ENCODE measurements at regions not wholly inside any gene's neighbourhood (a gene's known extent, or its start where the extent isn't known, plus 50 kb on each side); places are given as distances from the start of the nearest gene placed in this dataset.

DNA sequence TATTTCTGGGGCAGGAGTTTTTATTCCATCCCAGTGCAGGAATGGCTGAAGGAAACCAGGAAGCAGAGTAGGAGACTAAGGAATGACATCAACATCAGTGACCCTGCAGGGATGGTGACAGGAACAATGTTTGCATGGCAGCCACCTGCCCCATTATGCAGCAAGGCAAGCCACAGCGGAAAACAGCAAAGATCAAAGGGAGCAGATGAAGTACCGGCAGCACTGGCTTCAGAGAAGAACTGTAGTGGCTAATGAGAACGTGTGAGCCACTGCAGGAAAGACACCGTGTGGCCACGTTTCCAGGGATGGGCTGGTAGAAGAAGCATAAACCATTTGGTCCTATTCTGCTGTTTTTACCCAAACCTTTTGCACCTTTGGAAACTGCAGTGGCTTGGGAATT is 52.9 kb upstream of the TAB2 start:
- Histone ChIP-seq H3K9me1 (ENCODE audit: control insufficient read depth, insufficient read depth, low read length) (no peaks in the 10 kb centered on the region), H3K79me2 (ENCODE audit: control insufficient read depth, insufficient read depth, low read length) (no peaks in the 10 kb centered on the region), H3K4me2 (ENCODE audit: insufficient read depth, low read length) (no peak overlapping the region), H2AFZ (ENCODE audit: low read depth, low read length) (no peak overlapping the region), H3K27ac (ENCODE audit: extremely low read depth, low read depth, low read length) (no peak overlapping the region), H3K36me3 (ENCODE audit: control insufficient read depth, insufficient read depth, low read length) (no peaks in the 10 kb centered on the region), H3K27me3 (ENCODE audit: control insufficient read depth in 2 of 2, insufficient read depth in 2 of 2, low read length in 2 of 2) (peaks cover 50 to 55% of the 10 kb centered on the region in 2 experiments), H3K4me3 (no peak overlapping the region), H4K20me1 (replicated peaks; ENCODE audit: control insufficient read depth, insufficient read depth, low read length) (no peaks in the 10 kb centered on the region), H3K4me1 (replicated peaks in 1 of 2; ENCODE audit: control insufficient read depth in 2 of 2, insufficient read depth in 2 of 2, low read length in 2 of 2) (no peaks in the 10 kb centered on the region), H3K9ac (ENCODE audit: insufficient read depth in 1 of 2, low read depth in 2 of 2, low read length in 2 of 2) (no peak overlapping the region), H3K9me3 (replicated peaks; ENCODE audit: control insufficient read depth, insufficient read depth, low read depth, low read length) (no peaks in the 10 kb centered on the region)
- ATAC-seq (no peak), DNase-seq (ENCODE audit: extremely low read depth in 1 of 4, low spot score in 3 of 4) (no peak), FAIRE-seq (no peak)
- ChIA-PET POLR2A (no interaction called here), CTCF (ENCODE audit: low intra/inter-chr PET ratio) (no interaction called here)
- 1% methylated on average over 5 of the region's 5 CpGs for WGBS (ENCODE audit: insufficient coverage, low coverage, missing lambda C conversion rate)
- intact Hi-C loops (cut with micrococcal nuclease) = no loop called here
- peak; percentile 28 for TF ChIP-seq ZFP36 (IDR thresholded peaks at IDR 0.05; ENCODE audit: low read depth, low read length, partially characterized antibody)
- TF ChIP-seq HLTF (IDR thresholded peaks at IDR 0.05) = no peak
- BruUV-seq (replicated peaks) = no TSS peak
- in situ Hi-C loops (cut with MboI) = no loop called here

DNA sequence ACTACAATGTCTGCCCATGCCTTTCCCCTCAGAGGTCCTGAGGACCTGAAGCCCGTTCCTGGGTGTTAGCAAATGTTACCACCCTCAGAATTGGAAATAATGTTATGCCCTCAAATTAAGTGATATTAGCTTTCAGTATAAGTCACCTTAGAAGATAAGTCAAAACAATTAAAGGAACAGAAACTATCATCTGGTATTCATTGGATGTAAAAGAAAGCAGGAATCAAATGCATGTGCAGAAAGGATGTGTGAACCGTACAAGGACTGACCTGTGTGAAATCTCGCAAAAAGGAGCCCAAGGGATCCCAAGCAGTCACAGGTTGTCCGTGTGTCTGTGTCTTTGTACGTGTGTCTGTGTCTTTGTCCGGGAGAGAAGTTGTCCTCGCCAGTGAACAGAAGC is 51.6 kb upstream of the TAB2 start:
- in situ Hi-C loops (cut with MboI) = no loop called here
- intact Hi-C loops (cut with micrococcal nuclease) = no loop called here
- H3K27ac ChIP-seq (ENCODE audit: extremely low read depth, low read depth, low read length) = no peak overlapping the region
- no TSS peak for BruUV-seq (replicated peaks)
- DNase-seq (ENCODE audit: extremely low read depth in 1 of 4, low spot score in 3 of 4) = no peak
- H3K36me3 ChIP-seq (ENCODE audit: control insufficient read depth, insufficient read depth, low read length) = no peaks in the 10 kb centered on the region
- no peak for FAIRE-seq
- ATAC-seq = no peak
- POLR2A ChIA-PET = interaction anchor here (0.6 to 0.9 kb wide), 2 partner anchors 68 to 151 kb away, joined by 3 read pairs; no protein-coding TSS in a partner anchor
- no peak overlapping the region for H3K9ac ChIP-seq (ENCODE audit: insufficient read depth in 1 of 2, low read depth in 2 of 2, low read length in 2 of 2)
- H3K9me1 ChIP-seq (ENCODE audit: control insufficient read depth, insufficient read depth, low read length) = no peaks in the 10 kb centered on the region
- H3K4me3 ChIP-seq = no peak overlapping the region
- no peaks in the 10 kb centered on the region for H4K20me1 ChIP-seq (replicated peaks; ENCODE audit: control insufficient read depth, insufficient read depth, low read length)
- H2AFZ ChIP-seq (ENCODE audit: low read depth, low read length) = no peak overlapping the region
- no peaks in the 10 kb centered on the region for H3K79me2 ChIP-seq (ENCODE audit: control insufficient read depth, insufficient read depth, low read length)
- 0% methylated on average over 7 of the region's 7 CpGs for WGBS (ENCODE audit: insufficient coverage, low coverage, missing lambda C conversion rate)
- H3K9me3 ChIP-seq (replicated peaks; ENCODE audit: control insufficient read depth, insufficient read depth, low read depth, low read length) = no peaks in the 10 kb centered on the region
- no peaks in the 10 kb centered on the region for H3K4me1 ChIP-seq (replicated peaks in 1 of 2; ENCODE audit: control insufficient read depth in 2 of 2, insufficient read depth in 2 of 2, low read length in 2 of 2)
- no peak overlapping the region for H3K4me2 ChIP-seq (ENCODE audit: insufficient read depth, low read length)
- H3K27me3 ChIP-seq (ENCODE audit: control insufficient read depth in 2 of 2, insufficient read depth in 2 of 2, low read length in 2 of 2) = peaks cover 43 to 48% of the 10 kb centered on the region in 2 experiments
- CTCF ChIA-PET (ENCODE audit: low intra/inter-chr PET ratio) = no interaction called here
- no peak for TF ChIP-seq ATF4 (CRISPR knock-in tag; IDR thresholded peaks at IDR 0.05)
- TF ChIP-seq BCL6 (CRISPR knock-in tag; IDR thresholded peaks at IDR 0.05) = no peak
- no peak for TF ChIP-seq FOXK2 (conservative IDR thresholded peaks at IDR 0.05 in 1 of 2, IDR thresholded peaks at IDR 0.05 in 1 of 2; ENCODE audit: low read depth in 2 of 2)
- no peak for TF ChIP-seq ZNF124 (CRISPR knock-in tag; IDR thresholded peaks at IDR 0.05)
- no peak for TF ChIP-seq MYBL2 (IDR thresholded peaks at IDR 0.05; ENCODE audit: low read depth)
- TF ChIP-seq MYBL2 (CRISPR knock-in tag; IDR thresholded peaks at IDR 0.05; ENCODE audit: borderline replicate concordance) = no peak
- no peak for TF ChIP-seq NFATC3 (IDR thresholded peaks at IDR 0.05)
- no peak for TF ChIP-seq PYGO2 (tag; IDR thresholded peaks at IDR 0.05)
- TF ChIP-seq SMAD2 (IDR thresholded peaks at IDR 0.05; ENCODE audit: low read depth, low read length) = no peak
- TF ChIP-seq PPARD (CRISPR knock-in tag; IDR thresholded peaks at IDR 0.05) = no peak
- TF ChIP-seq ZNF263 (CRISPR knock-in tag; IDR thresholded peaks at IDR 0.05; ENCODE audit: borderline replicate concordance) = no peak
- no peak for TF ChIP-seq ZBTB11 (CRISPR knock-in tag; IDR thresholded peaks at IDR 0.05)
